A549 (cell line): ENCODE measurements at regions not wholly inside any gene's neighbourhood (a gene's known extent, or its start where the extent isn't known, plus 50 kb on each side); places are given as distances from the start of the nearest gene placed in this dataset.

Experiments used
- ATAC-seq, 2 experiments: fragments of 200-7000 bp in 1 of 2; fragments of >200 bp in 1 of 2; cut with Nextera tagmentation in 1 of 2; cut with Tn5 transposase in 1 of 2; 3 replicates each; pipeline versions ENCODE4 v1.8.0 to v1.9.1; 2018 to 2020; ENCODE audit warnings: mild to moderate bottlenecking in 1 of 2, moderate library complexity in 1 of 2
- CTCF ChIA-PET: fragments of 300-600 bp; sonication (Branson Sonifier 250); formaldehyde crosslinking; extraction: SDS; loops from one replicate; lab custom pipeline; 2021; ENCODE audit warnings: antibody characterized with exemption, inconsistent platforms; lab: Yijun Ruan, JAX
- POLR2A ChIA-PET: fragments of 350-600 bp; formaldehyde crosslinking; extraction: SDS; loops from one replicate; lab custom pipeline; 2021; ENCODE audit warnings: antibody characterized with exemption, inconsistent platforms; lab: Yijun Ruan, JAX
- DNase-seq, 2 experiments: peaks; one replicate each; pipeline versions ENCODE4 v3.0.0 to v3.0.0-alpha.2; 2011 to 2016; ENCODE audit warnings: low read depth in 1 of 2, low spot score in 1 of 2
- FAIRE-seq: peaks from 2 replicates; lab custom pipeline; 2011; peaks lifted over from hg19 to GRCh38; lab: Jason Lieb, UNC
- H3K27ac ChIP-seq, 2 experiments: fragments of >200 bp; sonication (Bioruptor Twin); formaldehyde crosslinking; 3 replicates each; pipeline ENCODE4 v1.5.1; 2016 to 2017
- H3K4me1 ChIP-seq: fragments of >200 bp; sonication (Bioruptor Twin); formaldehyde crosslinking; 3 replicates; pipeline ENCODE4 v1.6.1; 2016
- H3K4me2 ChIP-seq: fragments of >200 bp; sonication (Bioruptor Twin); formaldehyde crosslinking; 3 replicates; pipeline ENCODE4 v1.6.1; 2016
- H3K4me3 ChIP-seq: fragments of >200 bp; sonication (Bioruptor Twin); formaldehyde crosslinking; 3 replicates; pipeline ENCODE4 v1.5.1; 2016
- H3K9me3 ChIP-seq: fragments of >200 bp; sonication (Bioruptor Twin); formaldehyde crosslinking; 3 replicates; pipeline ENCODE4 v1.6.1; 2016
- BHLHE40 ChIP-seq: IDR thresholded peaks from 2 replicates; pipeline ENCODE4 v1.6.1; 2012; ENCODE audit warnings: low read depth, low read length, inconsistent platforms
- CHD2 ChIP-seq: fragments of 150-350 bp; IDR thresholded peaks from 2 replicates; pipeline ENCODE4 v1.6.1; 2014; ENCODE audit warnings: low read length; ENCODE audit not compliant: partially characterized antibody
- CHD4 ChIP-seq: fragments of 200-600 bp; sonication (generic); IDR thresholded peaks from 2 replicates; pipeline ENCODE4 v1.6.1; 2016; ENCODE audit warnings: antibody characterized with exemption, mild to moderate bottlenecking, borderline replicate concordance
- EHMT2 ChIP-seq: fragments of 200-600 bp; sonication (generic); IDR thresholded peaks from 2 replicates; pipeline ENCODE4 v1.6.1; 2016; ENCODE audit warnings: antibody characterized with exemption, low read depth, mild to moderate bottlenecking, moderate library complexity
- EP300 ChIP-seq, 2 experiments: fragments of >200 bp; sonication (Bioruptor Twin); formaldehyde crosslinking; IDR thresholded peaks; 2 replicates in 1 of 2; 3 replicates in 1 of 2; pipeline ENCODE4 v1.6.1; 2016 to 2017
- ESRRA ChIP-seq: fragments of 150-350 bp; IDR thresholded peaks from 2 replicates; pipeline ENCODE4 v1.6.1; 2014; ENCODE audit warnings: mild to moderate bottlenecking, low read length, borderline replicate concordance
- GATA3 ChIP-seq: IDR thresholded peaks from 2 replicates; pipeline ENCODE4 v1.6.1; 2012; ENCODE audit warnings: borderline replicate concordance
- HEYL ChIP-seq: fragments of 250-450 bp; sonication (Bioruptor Pico); IDR thresholded peaks from 2 replicates; pipeline ENCODE4 v1.8.0; 2021; ENCODE audit warnings: mild to moderate bottlenecking, moderate library complexity
- KDM1A ChIP-seq: fragments of 200-600 bp; sonication (generic); IDR thresholded peaks from 2 replicates; pipeline ENCODE4 v1.6.1; 2016; ENCODE audit warnings: low read depth, mild to moderate bottlenecking
- KDM5A ChIP-seq: fragments of 200-600 bp; sonication (generic); IDR thresholded peaks from 2 replicates; pipeline ENCODE4 v1.6.1; 2016; ENCODE audit warnings: antibody characterized with exemption, mild to moderate bottlenecking
- MAFK ChIP-seq: fragments of 450-650 bp; IDR thresholded peaks from 2 replicates; pipeline ENCODE4 v1.6.1; 2014; ENCODE audit not compliant: partially characterized antibody
- MYC ChIP-seq: IDR thresholded peaks from 2 replicates; pipeline ENCODE4 v1.6.1; 2012; ENCODE audit warnings: mild to moderate bottlenecking, inconsistent platforms, low read length, improper control_type of control experiment, borderline replicate concordance
- NFE2L2 ChIP-seq: fragments of 150-350 bp; conservative IDR thresholded peaks from 2 replicates; pipeline ENCODE4 v1.6.1; 2014; ENCODE audit warnings: low read length
- POLR2AphosphoS2 ChIP-seq: conservative IDR thresholded peaks from 2 replicates; pipeline ENCODE4 v1.6.1; 2012; ENCODE audit warnings: low read length, improper control_type of control experiment, inconsistent platforms
- RARB ChIP-seq: fragments of 250-450 bp; sonication (Bioruptor Pico); IDR thresholded peaks from 2 replicates; pipeline ENCODE4 v1.8.0; 2021; ENCODE audit warnings: mild to moderate bottlenecking, moderate library complexity
- RFX5 ChIP-seq: fragments of 450-650 bp; IDR thresholded peaks from 2 replicates; pipeline ENCODE4 v1.7.1; 2014; ENCODE audit warnings: antibody characterized with exemption, mild to moderate bottlenecking, moderate library complexity
- ZC3H11A ChIP-seq: fragments of 450-650 bp; IDR thresholded peaks from 2 replicates; pipeline ENCODE4 v1.6.1; 2014; ENCODE audit warnings: antibody characterized with exemption, mild to moderate bottlenecking
- ZSCAN20 ChIP-seq: fragments of 250-450 bp; sonication (Bioruptor Pico); IDR thresholded peaks from 2 replicates; pipeline ENCODE4 v1.8.0; 2022; ENCODE audit warnings: mild to moderate bottlenecking, moderate library complexity
- WGBS: methylation state at CpG from one replicate; pipeline ENCODE4 v1.1.6; 2017; ENCODE audit errors: missing lambda C conversion rate; 5-methylcytosine and 5-hydroxymethylcytosine counted together
- TF ChIP-seq, protein P1 (sequence below): fragments of >200 bp; sonication (Bioruptor Twin); formaldehyde crosslinking; IDR thresholded peaks from 3 replicates; pipeline ENCODE4 v1.6.1; 2016
- TF ChIP-seq, protein P2 (sequence below): fragments of >200 bp; sonication (Bioruptor Twin); formaldehyde crosslinking; IDR thresholded peaks from 3 replicates; pipeline ENCODE4 v1.5.1; 2016
- TF ChIP-seq, protein P3 (sequence below): fragments of 250-450 bp; sonication (Bioruptor Pico); IDR thresholded peaks from 2 replicates; pipeline ENCODE4 v1.5.0; 2020; ENCODE audit warnings: low read depth, mild to moderate bottlenecking, moderate library complexity
- TF ChIP-seq, protein P4 (sequence below): IDR thresholded peaks from 2 replicates; pipeline ENCODE4 v1.6.1; 2012; ENCODE audit warnings: low read depth, borderline replicate concordance

DNA sequence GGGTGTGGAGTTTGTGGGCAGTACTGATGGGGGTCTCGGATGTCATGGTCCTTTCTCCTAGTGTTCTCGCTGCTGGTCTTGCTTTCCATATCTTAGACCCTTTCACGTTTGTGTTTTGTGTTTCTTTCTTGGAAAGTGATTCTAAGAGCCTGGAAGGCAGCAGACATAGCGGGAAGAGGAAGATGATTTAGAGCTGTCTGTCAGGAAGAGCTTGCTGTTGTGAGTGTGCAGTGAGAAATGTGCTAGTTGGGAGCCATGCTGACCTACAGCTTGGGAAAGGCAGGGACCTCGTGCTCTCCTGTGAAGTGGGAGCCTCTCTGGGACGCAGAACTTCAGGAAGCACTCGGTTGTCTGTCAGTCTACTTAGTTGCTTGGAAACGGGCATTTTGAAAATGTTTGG is 122.2 kb downstream of the ZNF518B start:
- no peaks in the 10 kb centered on the region for H3K4me1 ChIP-seq
- WGBS, result 3% methylated on average over 8 of the region's 8 CpGs
- no peaks in the 10 kb centered on the region for H3K9me3 ChIP-seq
- H3K4me2 ChIP-seq, result no peak overlapping the region
- TF ChIP-seq EP300 (IDR thresholded peaks at IDR 0.05), result no peak
- TF ChIP-seq, protein P1, sequence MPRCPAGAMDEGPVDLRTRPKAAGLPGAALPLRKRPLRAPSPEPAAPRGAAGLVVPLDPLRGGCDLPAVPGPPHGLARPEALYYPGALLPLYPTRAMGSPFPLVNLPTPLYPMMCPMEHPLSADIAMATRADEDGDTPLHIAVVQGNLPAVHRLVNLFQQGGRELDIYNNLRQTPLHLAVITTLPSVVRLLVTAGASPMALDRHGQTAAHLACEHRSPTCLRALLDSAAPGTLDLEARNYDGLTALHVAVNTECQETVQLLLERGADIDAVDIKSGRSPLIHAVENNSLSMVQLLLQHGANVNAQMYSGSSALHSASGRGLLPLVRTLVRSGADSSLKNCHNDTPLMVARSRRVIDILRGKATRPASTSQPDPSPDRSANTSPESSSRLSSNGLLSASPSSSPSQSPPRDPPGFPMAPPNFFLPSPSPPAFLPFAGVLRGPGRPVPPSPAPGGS, result no peak
- no peak for TF ChIP-seq EHMT2
- ATAC-seq (no peak), DNase-seq (no peak), FAIRE-seq (no peak)
- H3K27ac ChIP-seq, result no peak overlapping the region
- ChIA-PET CTCF (no interaction called here), POLR2A (no interaction called here)
- H3K4me3 ChIP-seq, result no peak overlapping the region

DNA sequence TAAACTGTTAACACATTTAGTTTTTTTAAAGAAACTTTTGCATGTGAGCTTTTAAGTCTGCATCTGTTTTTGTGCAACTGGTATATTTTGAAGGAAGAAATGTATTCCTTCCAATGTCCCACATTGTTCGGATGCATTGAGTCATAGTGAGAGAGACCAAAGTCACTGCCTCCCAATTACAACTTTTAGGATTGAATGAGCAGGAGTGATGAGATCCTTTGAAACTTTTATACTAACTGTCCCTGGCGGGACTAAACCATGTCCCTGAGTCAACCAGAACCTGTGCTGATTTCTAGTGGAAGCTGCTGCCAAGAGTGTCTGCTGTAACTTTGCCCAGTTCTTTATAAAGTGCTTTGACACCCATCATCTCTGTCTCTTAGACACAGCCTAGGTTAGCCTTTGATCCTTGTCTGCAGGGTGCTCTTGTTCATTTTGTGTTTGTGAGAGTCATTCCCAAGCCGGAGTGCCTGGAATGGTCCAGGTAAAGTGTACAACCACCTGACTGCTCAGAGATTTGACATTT is 122.7 kb downstream of the ZNF518B start:
- TF ChIP-seq EP300 (IDR thresholded peaks at IDR 0.05) (no peak), MAFK (no peak), ZC3H11A (no peak), KDM1A (no peak), BHLHE40 (no peak), NFE2L2 (no peak), CHD2 (no peak)
- TF ChIP-seq, protein P2, sequence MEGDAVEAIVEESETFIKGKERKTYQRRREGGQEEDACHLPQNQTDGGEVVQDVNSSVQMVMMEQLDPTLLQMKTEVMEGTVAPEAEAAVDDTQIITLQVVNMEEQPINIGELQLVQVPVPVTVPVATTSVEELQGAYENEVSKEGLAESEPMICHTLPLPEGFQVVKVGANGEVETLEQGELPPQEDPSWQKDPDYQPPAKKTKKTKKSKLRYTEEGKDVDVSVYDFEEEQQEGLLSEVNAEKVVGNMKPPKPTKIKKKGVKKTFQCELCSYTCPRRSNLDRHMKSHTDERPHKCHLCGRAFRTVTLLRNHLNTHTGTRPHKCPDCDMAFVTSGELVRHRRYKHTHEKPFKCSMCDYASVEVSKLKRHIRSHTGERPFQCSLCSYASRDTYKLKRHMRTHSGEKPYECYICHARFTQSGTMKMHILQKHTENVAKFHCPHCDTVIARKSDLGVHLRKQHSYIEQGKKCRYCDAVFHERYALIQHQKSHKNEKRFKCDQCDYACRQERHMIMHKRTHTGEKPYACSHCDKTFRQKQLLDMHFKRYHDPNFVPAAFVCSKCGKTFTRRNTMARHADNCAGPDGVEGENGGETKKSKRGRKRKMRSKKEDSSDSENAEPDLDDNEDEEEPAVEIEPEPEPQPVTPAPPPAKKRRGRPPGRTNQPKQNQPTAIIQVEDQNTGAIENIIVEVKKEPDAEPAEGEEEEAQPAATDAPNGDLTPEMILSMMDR, result no peak
- Histone ChIP-seq H3K4me2 (no peak overlapping the region), H3K27ac (no peak overlapping the region), H3K9me3 (no peaks in the 10 kb centered on the region), H3K4me3 (no peak overlapping the region), H3K4me1 (no peaks in the 10 kb centered on the region)
- ATAC-seq (no peak), FAIRE-seq (no peak), DNase-seq (no peak)
- 13% methylated on average over 3 of the region's 3 CpGs for WGBS
- CTCF ChIA-PET, result no interaction called here
- POLR2A ChIA-PET, result no interaction called here

DNA sequence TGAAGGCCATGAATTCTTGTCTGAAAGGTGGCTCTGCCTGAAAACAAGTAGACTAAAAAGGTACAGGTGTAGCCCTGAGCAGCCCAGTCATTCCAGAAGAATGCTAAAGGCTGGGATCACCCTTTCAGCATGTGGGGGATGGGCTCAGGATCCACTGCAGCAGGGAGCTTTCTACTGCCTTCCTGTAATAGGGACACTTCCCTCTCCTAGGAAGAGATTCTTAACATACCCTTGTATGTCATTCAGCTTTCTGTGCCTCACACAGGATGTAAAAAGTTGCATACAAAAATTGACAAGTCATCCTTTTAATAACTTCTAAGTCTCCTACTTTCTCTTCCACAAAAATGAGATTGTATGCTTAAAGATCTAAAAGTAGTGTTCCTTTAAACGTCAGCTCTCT is 123.3 kb downstream of the ZNF518B start:
- DNase-seq (no peak), FAIRE-seq (no peak), ATAC-seq (no peak)
- 0% methylated on average over 1 of the region's 1 CpG for WGBS
- Histone ChIP-seq H3K4me3 (no peak overlapping the region), H3K9me3 (no peaks in the 10 kb centered on the region), H3K4me1 (no peaks in the 10 kb centered on the region), H3K4me2 (no peak overlapping the region), H3K27ac (no peak overlapping the region)
- POLR2A ChIA-PET, result no interaction called here
- CTCF ChIA-PET, result no interaction called here
- no peak for TF ChIP-seq ESRRA
- no peak for TF ChIP-seq GATA3
- TF ChIP-seq ZSCAN20, result no peak
- no peak for TF ChIP-seq MYC
- no peak for TF ChIP-seq CHD4
- no peak for TF ChIP-seq POLR2AphosphoS2
- TF ChIP-seq HEYL (CRISPR knock-in tag), result no peak
- no peak for TF ChIP-seq KDM5A
- TF ChIP-seq, protein P3, sequence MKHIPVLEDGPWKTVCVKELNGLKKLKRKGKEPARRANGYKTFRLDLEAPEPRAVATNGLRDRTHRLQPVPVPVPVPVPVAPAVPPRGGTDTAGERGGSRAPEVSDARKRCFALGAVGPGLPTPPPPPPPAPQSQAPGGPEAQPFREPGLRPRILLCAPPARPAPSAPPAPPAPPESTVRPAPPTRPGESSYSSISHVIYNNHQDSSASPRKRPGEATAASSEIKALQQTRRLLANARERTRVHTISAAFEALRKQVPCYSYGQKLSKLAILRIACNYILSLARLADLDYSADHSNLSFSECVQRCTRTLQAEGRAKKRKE, result no peak
- no peak for TF ChIP-seq RARB (CRISPR knock-in tag)
- TF ChIP-seq, protein P4, sequence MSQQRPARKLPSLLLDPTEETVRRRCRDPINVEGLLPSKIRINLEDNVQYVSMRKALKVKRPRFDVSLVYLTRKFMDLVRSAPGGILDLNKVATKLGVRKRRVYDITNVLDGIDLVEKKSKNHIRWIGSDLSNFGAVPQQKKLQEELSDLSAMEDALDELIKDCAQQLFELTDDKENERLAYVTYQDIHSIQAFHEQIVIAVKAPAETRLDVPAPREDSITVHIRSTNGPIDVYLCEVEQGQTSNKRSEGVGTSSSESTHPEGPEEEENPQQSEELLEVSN, result no peak
- TF ChIP-seq RFX5, result no peak
